Mesendoderm (in vitro differentiated cells): ENCODE measurements at regions not wholly inside any gene's neighbourhood (a gene's known extent, or its start where the extent isn't known, plus 50 kb on each side); places are given as distances from the start of the nearest gene placed in this dataset.

Experiments used
- DNase-seq: peaks from one replicate; pipeline ENCODE4 v3.0.0; 2013
- H2AK5ac ChIP-seq: 2 replicates; pipeline ENCODE4 v1.6.1; 2013; ENCODE audit warnings: low read length, inconsistent platforms
- H2BK120ac ChIP-seq: 2 replicates; pipeline ENCODE4 v1.6.1; 2013; ENCODE audit warnings: low read depth, mild to moderate bottlenecking, low read length, moderate library complexity, mixed read lengths
- H2BK15ac ChIP-seq: replicated peaks from 2 replicates; pipeline ENCODE4 v1.6.1; 2013; ENCODE audit warnings: low read depth, mild to moderate bottlenecking, moderate library complexity
- H2BK5ac ChIP-seq: 2 replicates; pipeline ENCODE4 v1.6.1; 2013; ENCODE audit warnings: low read length, inconsistent platforms
- H3K18ac ChIP-seq: 2 replicates; pipeline ENCODE4 v1.6.1; 2013; ENCODE audit warnings: mild to moderate bottlenecking, low read length, mixed read lengths
- H3K23ac ChIP-seq: one replicate; pipeline ENCODE4 v1.6.1; 2013; ENCODE audit warnings: low read length
- H3K27ac ChIP-seq: 2 replicates; pipeline ENCODE4 v1.5.1; 2013; ENCODE audit warnings: low read depth, mild to moderate bottlenecking, inconsistent platforms, low read length, moderate library complexity
- H3K27me3 ChIP-seq: 2 replicates; pipeline ENCODE4 v1.6.1; 2013; ENCODE audit warnings: low read length, control low read depth, mild to moderate bottlenecking, inconsistent platforms; ENCODE audit not compliant: insufficient read depth, poor library complexity
- H3K36me3 ChIP-seq: 2 replicates; pipeline ENCODE4 v1.6.1; 2013; ENCODE audit warnings: low read length, inconsistent platforms; ENCODE audit not compliant: control insufficient read depth, insufficient read depth
- H3K4ac ChIP-seq: one replicate; pipeline ENCODE4 v1.6.1; 2013; ENCODE audit warnings: low read depth, mild to moderate bottlenecking, low read length, moderate library complexity
- H3K4me1 ChIP-seq: 2 replicates; pipeline ENCODE4 v1.6.1; 2013; ENCODE audit warnings: low read depth, low read length, inconsistent platforms; ENCODE audit not compliant: control insufficient read depth
- H3K4me2 ChIP-seq: 2 replicates; pipeline ENCODE4 v1.6.1; 2013; ENCODE audit warnings: low read length
- H3K4me3 ChIP-seq: 2 replicates; pipeline ENCODE4 v1.5.1; 2013; ENCODE audit warnings: mild to moderate bottlenecking, low read length
- H3K56ac ChIP-seq: one replicate; pipeline ENCODE4 v1.6.1; 2013; ENCODE audit warnings: low read length
- H3K79me1 ChIP-seq: 2 replicates; pipeline ENCODE4 v1.6.1; 2013; ENCODE audit warnings: low read length, inconsistent platforms
- H3K79me2 ChIP-seq: 2 replicates; pipeline ENCODE4 v1.6.1; 2013; ENCODE audit warnings: mild to moderate bottlenecking, low read length; ENCODE audit not compliant: control insufficient read depth, insufficient read depth
- H3K9ac ChIP-seq: 2 replicates; pipeline ENCODE4 v1.6.1; 2013; ENCODE audit warnings: low read length, inconsistent platforms
- H4K5ac ChIP-seq: one replicate; pipeline ENCODE4 v1.6.1; 2013; ENCODE audit warnings: low read length
- H4K8ac ChIP-seq: one replicate; pipeline ENCODE4 v1.6.1; 2013; ENCODE audit warnings: low read depth, mild to moderate bottlenecking, control low read depth, low read length, moderate library complexity
- WGBS: extraction: QIAGEN DNeasy Blood & Tissue Kit; methylation state at CpG from one replicate; pipeline ENCODE4 v1.1.7; 2013; ENCODE audit warnings: low lambda C conversion rate, missing lambda C conversion rate; ENCODE audit not compliant: insufficient coverage; ENCODE audit errors: extremely low coverage; 5-methylcytosine and 5-hydroxymethylcytosine counted together

GRCh38 chr16:17784073-17784472 lies 313.3 kb upstream of the XYLT1 start:
- Histone ChIP-seq H4K8ac (no peak overlapping the region), H4K5ac (no peak overlapping the region), H3K27me3 (no peaks in the 10 kb centered on the region), H2AK5ac (no peak overlapping the region), H3K36me3 (no peaks in the 10 kb centered on the region), H3K27ac (no peak overlapping the region), H3K56ac (no peak overlapping the region), H3K4ac (no peak overlapping the region), H3K4me1 (no peaks in the 10 kb centered on the region), H2BK15ac (no peak overlapping the region), H2BK120ac (no peak overlapping the region), H3K9ac (no peak overlapping the region), H3K4me3 (no peak overlapping the region), H3K23ac (no peak overlapping the region), H3K18ac (no peak overlapping the region), H3K79me1 (no peaks in the 10 kb centered on the region), H3K79me2 (no peaks in the 10 kb centered on the region), H2BK5ac (no peak overlapping the region), H3K4me2 (no peak overlapping the region)
- whole genome bisulfite sequencing = no CpG with 5 or more reads among the region's 6 CpGs
- DNase-seq = peak; percentile 70

GRCh38 chr16:17780181-17780580 lies 309.4 kb upstream of the XYLT1 start:
- H3K79me1 ChIP-seq = no peaks in the 10 kb centered on the region
- H3K79me2 ChIP-seq = no peaks in the 10 kb centered on the region
- H4K8ac ChIP-seq = no peak overlapping the region
- no peak overlapping the region for H2BK120ac ChIP-seq
- H3K4me1 ChIP-seq = peaks cover 3% of the 10 kb centered on the region
- no peak overlapping the region for H3K18ac ChIP-seq
- no peak overlapping the region for H3K27ac ChIP-seq
- WGBS = no CpG with 5 or more reads among the region's 5 CpGs
- H3K9ac ChIP-seq = no peak overlapping the region
- H2BK5ac ChIP-seq = no peak overlapping the region
- no peaks in the 10 kb centered on the region for H3K27me3 ChIP-seq
- no peak overlapping the region for H3K23ac ChIP-seq
- no peak overlapping the region for H3K4ac ChIP-seq
- no peak overlapping the region for H2AK5ac ChIP-seq
- H3K4me3 ChIP-seq = no peak overlapping the region
- H3K36me3 ChIP-seq = no peaks in the 10 kb centered on the region
- no peak overlapping the region for H4K5ac ChIP-seq
- H2BK15ac ChIP-seq = no peak overlapping the region
- DNase-seq = no peak
- no peak overlapping the region for H3K56ac ChIP-seq
- H3K4me2 ChIP-seq = no peak overlapping the region

GRCh38 chr16:17777408-17777863 lies 306.7 kb upstream of the XYLT1 start:
- no peak overlapping the region for H2BK5ac ChIP-seq
- H2BK15ac ChIP-seq = no peak overlapping the region
- no peaks in the 10 kb centered on the region for H3K79me2 ChIP-seq
- H3K27ac ChIP-seq = no peak overlapping the region
- H3K27me3 ChIP-seq = no peaks in the 10 kb centered on the region
- no peak overlapping the region for H3K4me2 ChIP-seq
- H3K4me1 ChIP-seq = peaks cover 4% of the 10 kb centered on the region
- H3K18ac ChIP-seq = no peak overlapping the region
- H3K4me3 ChIP-seq = no peak overlapping the region
- no peak overlapping the region for H4K5ac ChIP-seq
- WGBS = no CpG with 5 or more reads among the region's 3 CpGs
- no peak overlapping the region for H3K4ac ChIP-seq
- no peak overlapping the region for H3K23ac ChIP-seq
- no peak overlapping the region for H2AK5ac ChIP-seq
- H3K79me1 ChIP-seq = no peaks in the 10 kb centered on the region
- no peak overlapping the region for H4K8ac ChIP-seq
- DNase-seq = peak; percentile 79
- peak overlapping the region; percentile 18 for H3K56ac ChIP-seq
- no peak overlapping the region for H3K9ac ChIP-seq
- H2BK120ac ChIP-seq = no peak overlapping the region
- no peaks in the 10 kb centered on the region for H3K36me3 ChIP-seq

GRCh38 chr16:17776888-17777287 lies 306.1 kb upstream of the XYLT1 start:
- H2BK120ac ChIP-seq = no peak overlapping the region
- no peak overlapping the region for H3K27ac ChIP-seq
- H3K27me3 ChIP-seq = no peaks in the 10 kb centered on the region
- no peak overlapping the region for H3K4me2 ChIP-seq
- no peak overlapping the region for H3K4ac ChIP-seq
- no peak overlapping the region for H3K23ac ChIP-seq
- no peak overlapping the region for H2BK15ac ChIP-seq
- H3K79me2 ChIP-seq = no peaks in the 10 kb centered on the region
- H2AK5ac ChIP-seq = no peak overlapping the region
- H2BK5ac ChIP-seq = no peak overlapping the region
- no peak overlapping the region for H3K4me3 ChIP-seq
- H3K18ac ChIP-seq = no peak overlapping the region
- H4K8ac ChIP-seq = no peak overlapping the region
- peak overlapping the region; percentile 18 for H3K56ac ChIP-seq
- no peaks in the 10 kb centered on the region for H3K36me3 ChIP-seq
- no peak overlapping the region for H4K5ac ChIP-seq
- no peaks in the 10 kb centered on the region for H3K79me1 ChIP-seq
- WGBS = no CpG with 5 or more reads among the region's 9 CpGs
- H3K9ac ChIP-seq = no peak overlapping the region
- peaks cover 6% of the 10 kb centered on the region for H3K4me1 ChIP-seq
- DNase-seq = no peak

- WGBS = no CpG with 5 or more reads among the region's 1 CpG
- no peak overlapping the region for H4K5ac ChIP-seq
- no peak overlapping the region for H3K27ac ChIP-seq
- no peak overlapping the region for H3K4me3 ChIP-seq
- H3K27me3 ChIP-seq = no peaks in the 10 kb centered on the region
- no peak overlapping the region for H3K18ac ChIP-seq
- no peak overlapping the region for H3K4me2 ChIP-seq
- no peak overlapping the region for H2BK5ac ChIP-seq
- no peak overlapping the region for H4K8ac ChIP-seq
- H3K56ac ChIP-seq = no peak overlapping the region
- H3K36me3 ChIP-seq = no peaks in the 10 kb centered on the region
- no peak for DNase-seq
- H2BK15ac ChIP-seq = no peak overlapping the region
- no peaks in the 10 kb centered on the region for H3K79me2 ChIP-seq
- no peak overlapping the region for H2AK5ac ChIP-seq
- peaks cover 6% of the 10 kb centered on the region for H3K4me1 ChIP-seq
- no peak overlapping the region for H3K9ac ChIP-seq
- H2BK120ac ChIP-seq = no peak overlapping the region
- H3K23ac ChIP-seq = no peak overlapping the region
- H3K79me1 ChIP-seq = no peaks in the 10 kb centered on the region
- H3K4ac ChIP-seq = no peak overlapping the region
Measured at GRCh38 chr16:17776465-17776864, 305.7 kb upstream of the XYLT1 start.

- Histone ChIP-seq H3K23ac (no peak overlapping the region), H2BK15ac (no peak overlapping the region), H4K8ac (no peak overlapping the region), H2AK5ac (no peak overlapping the region), H3K4me1 (peaks cover 6% of the 10 kb centered on the region), H3K4me3 (no peak overlapping the region), H2BK120ac (no peak overlapping the region), H3K4ac (no peak overlapping the region), H4K5ac (no peak overlapping the region), H3K27me3 (no peaks in the 10 kb centered on the region), H3K79me1 (no peaks in the 10 kb centered on the region), H3K36me3 (no peaks in the 10 kb centered on the region), H3K4me2 (no peak overlapping the region), H3K27ac (no peak overlapping the region), H2BK5ac (no peak overlapping the region), H3K18ac (no peak overlapping the region), H3K79me2 (no peaks in the 10 kb centered on the region), H3K56ac (no peak overlapping the region), H3K9ac (no peak overlapping the region)
- DNase-seq = no peak
- WGBS = no CpG with 5 or more reads among the region's 4 CpGs
Measured at GRCh38 chr16:17775061-17775460, 304.3 kb upstream of the XYLT1 start.
